COR-L47 (cell line): ENCODE measurements at regions not wholly inside any gene's neighbourhood (a gene's known extent, or its start where the extent isn't known, plus 50 kb on each side); places are given as distances from the start of the nearest gene placed in this dataset.

Experiments
- DNase-seq: peaks from one replicate; lab custom pipeline; 2025; lab: John Stamatoyannopoulos, UW

- DNase-seq = no peak
Measured at GRCh38 chr14:53462931-53463778, 310.0 kb upstream of the DDHD1 start.

- no peak for DNase-seq
Measured at GRCh38 chr14:53461858-53462257, 308.7 kb upstream of the DDHD1 start.

GRCh38 chr14:53460544-53460943 lies 307.4 kb upstream of the DDHD1 start:
- no peak for DNase-seq

GRCh38 chr14:53458368-53458814 lies 305.3 kb upstream of the DDHD1 start:
- DNase-seq = no peak

- no peak for DNase-seq
Measured at GRCh38 chr14:53456931-53457330, 303.8 kb upstream of the DDHD1 start.

- no peak for DNase-seq
Measured at GRCh38 chr14:53452005-53452673, 299.0 kb upstream of the DDHD1 start.

- DNase-seq = no peak
Measured at GRCh38 chr14:53450871-53451270, 297.7 kb upstream of the DDHD1 start.

GRCh38 chr14:53448682-53449081 lies 295.6 kb upstream of the DDHD1 start:
- no peak for DNase-seq

- no peak for DNase-seq
Measured at GRCh38 chr14:53444677-53445312, 291.7 kb upstream of the DDHD1 start.

GRCh38 chr14:53441789-53442188 lies 288.7 kb upstream of the DDHD1 start:
- DNase-seq = no peak

- no peak for DNase-seq
Measured at GRCh38 chr14:53437858-53438257, 284.7 kb upstream of the DDHD1 start.

- no peak for DNase-seq
Measured at GRCh38 chr14:53432378-53432802, 279.3 kb upstream of the DDHD1 start.

GRCh38 chr14:53430870-53431269 lies 277.7 kb upstream of the DDHD1 start:
- no peak for DNase-seq

- DNase-seq = no peak
Measured at GRCh38 chr14:53412819-53413675, 259.9 kb upstream of the DDHD1 start.

GRCh38 chr14:53411125-53411524 lies 258.0 kb upstream of the DDHD1 start:
- DNase-seq = no peak

- no peak for DNase-seq
Measured at GRCh38 chr14:53409969-53410368, 256.8 kb upstream of the DDHD1 start.

- no peak for DNase-seq
Measured at GRCh38 chr14:53409289-53409688, 256.2 kb upstream of the DDHD1 start.

- no peak for DNase-seq
Measured at GRCh38 chr14:53408175-53408879, 255.2 kb upstream of the DDHD1 start.

- no peak for DNase-seq
Measured at GRCh38 chr14:53406519-53406918, 253.4 kb upstream of the DDHD1 start.

GRCh38 chr14:53401646-53402045 lies 248.5 kb upstream of the DDHD1 start:
- DNase-seq = no peak

- DNase-seq = no peak
Measured at GRCh38 chr14:53399057-53399456, 245.9 kb upstream of the DDHD1 start.
